Mucosa of rectum (tissue), 2 donors: ENCODE measurements at regions not wholly inside any gene's neighbourhood (a gene's known extent, or its start where the extent isn't known, plus 50 kb on each side); places are given as distances from the start of the nearest gene placed in this dataset.

Source experiments
- H3K27ac ChIP-seq, 2 donors: one replicate each; pipeline ENCODE4 v1.7.0; 2013; ENCODE audit warnings: inconsistent platforms in 2 of 2, low read depth in 2 of 2, low read length in 2 of 2
- H3K27me3 ChIP-seq, 2 donors: one replicate each; pipeline ENCODE4 v1.7.0; 2013; ENCODE audit warnings: low read length in 2 of 2; ENCODE audit not compliant: control insufficient read depth in 2 of 2, insufficient read depth in 2 of 2
- H3K36me3 ChIP-seq, 2 donors: one replicate each; pipeline ENCODE4 v1.7.0; 2013; ENCODE audit warnings: low read length in 2 of 2; ENCODE audit not compliant: control insufficient read depth in 2 of 2, insufficient read depth in 2 of 2
- H3K4me1 ChIP-seq, 2 donors: one replicate each; pipeline ENCODE4 v1.7.0; 2013; ENCODE audit warnings: low read length in 2 of 2, mild to moderate bottlenecking in 1 of 2; ENCODE audit not compliant: control insufficient read depth in 2 of 2, insufficient read depth in 2 of 2
- H3K4me3 ChIP-seq, 2 donors: one replicate each; pipeline ENCODE4 v1.7.0; 2013; ENCODE audit warnings: low read length in 2 of 2
- H3K9ac ChIP-seq, 2 donors: one replicate each; pipeline ENCODE4 v1.7.0; 2013; ENCODE audit warnings: low read length in 2 of 2, low read depth in 1 of 2, mild to moderate bottlenecking in 1 of 2
- H3K9me3 ChIP-seq, 2 donors: one replicate each; pipeline ENCODE4 v1.7.0; 2013; ENCODE audit warnings: low read length in 2 of 2; ENCODE audit not compliant: control insufficient read depth in 2 of 2
- donor health status: healthy.
- donor health status: Normal muscosa, but diverticular disease.

DNA sequence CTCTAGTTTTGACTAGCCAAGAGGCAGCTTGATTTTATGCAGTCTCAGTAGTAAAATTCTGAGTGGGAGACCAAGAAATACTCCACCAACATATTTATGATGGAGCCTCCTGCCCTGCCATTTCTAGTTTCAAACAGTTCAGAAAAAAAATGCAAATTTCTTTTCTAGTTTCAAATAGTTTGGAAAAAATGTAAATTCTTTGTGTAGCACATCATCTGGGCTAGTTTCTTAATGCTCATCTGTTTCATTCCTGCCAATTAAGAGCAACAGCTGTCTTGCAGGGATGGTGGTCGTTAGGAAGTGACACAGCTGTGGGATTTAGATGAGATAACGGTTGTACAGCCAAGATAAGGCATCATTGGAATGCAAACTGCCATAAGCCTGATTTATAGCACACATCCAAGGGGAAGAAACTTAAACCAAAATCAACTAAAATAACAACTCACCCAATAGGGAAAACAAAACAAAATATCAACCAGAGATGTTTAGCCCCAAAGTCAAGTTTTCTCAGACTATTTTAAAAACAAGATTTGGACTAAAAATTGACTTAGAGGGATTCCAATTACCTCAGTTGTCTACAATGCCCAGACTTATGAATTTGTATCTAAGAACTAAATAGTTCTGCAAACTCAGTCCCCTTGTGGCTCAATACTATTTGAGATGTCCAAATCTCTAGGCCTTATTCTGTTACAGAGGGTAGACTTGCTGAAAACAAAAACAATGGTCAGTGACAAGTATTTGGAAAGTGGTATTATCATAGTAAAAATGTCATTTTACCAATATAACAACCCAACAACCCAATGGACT, 291.3 kb upstream of the ATP2B1 start:
- no peaks in the 10 kb centered on the region for H3K27me3 ChIP-seq
- H3K36me3 ChIP-seq = no peaks in the 10 kb centered on the region
- no peaks in the 10 kb centered on the region for H3K4me1 ChIP-seq
- no peak overlapping the region for H3K4me3 ChIP-seq
- no peak overlapping the region for H3K9ac ChIP-seq
- no peaks in the 10 kb centered on the region for H3K9me3 ChIP-seq
- H3K27ac ChIP-seq = no peak overlapping the region

DNA sequence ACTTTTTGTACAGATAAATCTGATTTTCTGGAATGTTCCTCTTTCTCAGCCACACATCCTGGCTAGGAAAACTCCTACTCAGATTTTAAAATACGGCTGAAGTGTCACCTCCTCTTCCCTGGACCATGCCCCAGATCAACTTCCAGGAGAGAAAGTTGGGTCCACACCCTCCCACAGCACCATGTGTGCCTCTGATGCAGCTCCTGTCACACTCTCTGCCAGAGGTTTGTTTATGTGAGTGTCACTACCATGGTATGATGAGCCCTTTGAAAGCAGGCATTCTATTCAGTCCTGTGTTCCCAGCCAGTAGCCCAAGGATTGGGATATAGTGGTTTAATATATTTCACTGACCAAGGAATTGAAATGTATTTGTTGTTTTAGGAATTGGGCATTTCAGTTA, 287.2 kb upstream of the ATP2B1 start:
- no peak overlapping the region for H3K4me3 ChIP-seq
- no peaks in the 10 kb centered on the region for H3K4me1 ChIP-seq
- H3K9ac ChIP-seq = no peak overlapping the region
- no peaks in the 10 kb centered on the region for H3K9me3 ChIP-seq
- H3K27ac ChIP-seq = no peak overlapping the region
- no peaks in the 10 kb centered on the region for H3K27me3 ChIP-seq
- no peaks in the 10 kb centered on the region for H3K36me3 ChIP-seq

DNA sequence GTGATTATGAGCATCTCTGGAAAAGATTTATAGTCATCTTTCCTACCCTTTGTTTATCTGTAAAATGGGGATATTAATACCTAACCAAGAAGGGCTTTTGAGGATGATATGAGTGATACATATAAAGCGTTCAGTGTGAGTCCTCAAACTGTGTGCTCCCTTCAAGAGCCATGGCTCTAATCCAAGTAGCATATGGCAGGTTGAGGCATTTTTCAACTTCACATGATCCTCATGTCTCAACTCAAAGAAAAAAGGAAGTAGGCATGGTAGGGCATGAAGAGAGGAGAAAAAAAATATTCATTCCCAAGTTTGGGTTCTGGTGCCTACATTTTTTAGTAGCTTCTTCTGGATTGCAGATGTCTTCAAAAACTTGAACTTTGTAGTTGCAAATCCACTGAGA, 286.3 kb upstream of the ATP2B1 start:
- H3K27me3 ChIP-seq = no peaks in the 10 kb centered on the region
- H3K9ac ChIP-seq = no peak overlapping the region
- no peak overlapping the region for H3K4me3 ChIP-seq
- H3K9me3 ChIP-seq = no peaks in the 10 kb centered on the region
- no peaks in the 10 kb centered on the region for H3K36me3 ChIP-seq
- H3K4me1 ChIP-seq = no peaks in the 10 kb centered on the region
- H3K27ac ChIP-seq = no peak overlapping the region

DNA sequence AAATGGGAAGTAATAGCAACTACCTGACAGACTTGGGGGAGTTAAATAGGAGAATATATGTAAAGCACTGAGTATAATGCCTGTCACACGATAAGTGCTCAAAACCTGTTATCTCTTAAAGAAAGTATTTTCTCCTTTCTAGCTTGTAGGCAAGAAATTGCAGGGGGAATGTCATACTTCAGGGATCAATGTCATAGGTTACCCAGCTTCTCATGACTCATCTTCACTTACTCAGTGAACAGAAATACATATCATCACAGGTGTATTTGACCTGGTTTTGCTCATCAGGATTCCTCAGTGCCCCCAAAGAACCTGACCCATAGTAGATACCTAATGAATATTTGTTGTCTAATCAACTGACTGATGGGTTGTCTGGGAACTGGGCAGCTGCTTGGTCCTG, 285.0 kb upstream of the ATP2B1 start:
- H3K36me3 ChIP-seq = no peaks in the 10 kb centered on the region
- no peaks in the 10 kb centered on the region for H3K4me1 ChIP-seq
- H3K27ac ChIP-seq = no peak overlapping the region
- H3K9ac ChIP-seq = no peak overlapping the region
- H3K27me3 ChIP-seq = no peaks in the 10 kb centered on the region
- H3K4me3 ChIP-seq = no peak overlapping the region
- no peaks in the 10 kb centered on the region for H3K9me3 ChIP-seq

- Histone ChIP-seq H3K27me3 (no peaks in the 10 kb centered on the region), H3K27ac (no peak overlapping the region), H3K4me3 (no peak overlapping the region), H3K4me1 (no peaks in the 10 kb centered on the region), H3K9me3 (no peaks in the 10 kb centered on the region), H3K36me3 (no peaks in the 10 kb centered on the region), H3K9ac (no peak overlapping the region)
Measured at GRCh38 chr12:89992668-89993451, 284.2 kb upstream of the ATP2B1 start.

DNA sequence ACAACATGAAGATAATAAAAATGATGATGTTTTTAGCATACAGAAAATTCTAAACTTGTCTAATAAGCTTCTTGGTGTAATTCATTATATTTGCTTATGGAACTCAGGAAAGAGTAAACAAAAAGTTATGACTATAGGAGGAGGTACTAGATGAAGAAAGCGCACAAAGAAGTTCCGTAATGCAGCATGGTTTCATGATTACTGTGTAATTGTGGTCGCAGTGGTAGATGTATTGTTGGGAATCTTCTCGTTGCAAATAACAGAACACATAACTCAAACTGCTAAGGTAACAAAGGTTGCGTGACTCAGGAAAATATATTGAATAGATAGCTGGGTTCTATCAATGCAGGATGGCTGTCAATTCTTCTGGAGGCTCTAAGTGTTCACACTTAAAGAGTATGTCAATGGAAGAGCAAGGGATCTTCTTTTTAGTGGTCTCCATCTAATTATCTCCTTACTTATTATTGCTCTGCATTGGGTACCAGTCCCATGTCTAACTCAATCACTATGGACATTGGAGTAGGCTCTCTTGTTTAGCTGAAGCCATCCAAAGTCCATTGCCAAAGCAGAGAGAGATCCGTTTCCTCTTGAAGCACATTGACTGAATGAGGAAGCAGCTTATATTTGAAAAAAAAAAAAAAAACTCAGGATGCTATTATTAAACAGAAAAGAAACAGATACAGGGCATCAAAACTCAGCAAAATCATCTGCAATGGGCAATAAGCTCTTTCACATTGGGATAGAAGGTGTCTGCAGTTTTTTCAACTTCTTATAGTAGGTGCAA, 283.4 kb upstream of the ATP2B1 start:
- Histone ChIP-seq H3K9me3 (no peaks in the 10 kb centered on the region), H3K27ac (no peak overlapping the region)

DNA sequence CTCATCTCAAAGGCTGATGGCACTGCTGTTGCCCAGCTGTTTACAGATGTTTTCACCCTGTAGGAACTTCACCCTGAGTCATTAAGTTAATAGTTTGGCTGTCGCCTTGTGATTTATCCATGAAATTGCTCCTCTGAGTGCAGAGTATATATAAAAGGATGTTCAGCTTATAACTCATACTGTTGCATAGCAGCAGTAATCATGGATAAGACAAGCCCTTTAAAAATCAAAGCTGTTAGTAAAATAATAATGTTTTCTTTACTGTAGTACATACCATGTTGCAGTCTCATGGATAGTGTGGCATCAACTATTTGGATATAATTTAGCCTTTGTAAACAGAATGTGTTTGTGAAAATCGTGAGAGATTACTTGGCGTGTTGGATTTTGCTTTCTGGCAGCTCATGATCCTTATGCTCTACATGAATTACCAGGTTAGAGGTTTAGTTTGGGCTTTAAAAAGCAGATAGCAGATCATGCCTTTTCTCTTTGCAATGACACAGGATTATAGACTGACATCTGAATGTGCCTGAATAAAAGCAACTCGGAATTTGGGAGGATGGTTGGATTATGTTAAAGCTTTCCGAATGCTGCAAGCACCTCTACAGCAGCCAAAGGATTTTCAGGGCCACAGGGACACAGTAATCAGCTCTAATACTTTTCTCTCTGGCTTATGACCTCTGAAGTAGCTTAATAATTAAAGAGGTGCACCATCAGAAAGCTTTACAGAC, 279.7 kb upstream of the ATP2B1 start:
- no peaks in the 10 kb centered on the region for H3K27me3 ChIP-seq
- H3K27ac ChIP-seq = no peak overlapping the region
- H3K36me3 ChIP-seq = no peaks in the 10 kb centered on the region
- no peak overlapping the region for H3K9ac ChIP-seq
- no peaks in the 10 kb centered on the region for H3K9me3 ChIP-seq
- no peaks in the 10 kb centered on the region for H3K4me1 ChIP-seq
- no peak overlapping the region for H3K4me3 ChIP-seq

More for the DNA sequence above, 283.4 kb upstream of the ATP2B1 start:
- H3K36me3 ChIP-seq = no peaks in the 10 kb centered on the region
- no peaks in the 10 kb centered on the region for H3K27me3 ChIP-seq
- H3K9ac ChIP-seq = no peak overlapping the region
- H3K4me1 ChIP-seq = no peaks in the 10 kb centered on the region
- no peak overlapping the region for H3K4me3 ChIP-seq

DNA sequence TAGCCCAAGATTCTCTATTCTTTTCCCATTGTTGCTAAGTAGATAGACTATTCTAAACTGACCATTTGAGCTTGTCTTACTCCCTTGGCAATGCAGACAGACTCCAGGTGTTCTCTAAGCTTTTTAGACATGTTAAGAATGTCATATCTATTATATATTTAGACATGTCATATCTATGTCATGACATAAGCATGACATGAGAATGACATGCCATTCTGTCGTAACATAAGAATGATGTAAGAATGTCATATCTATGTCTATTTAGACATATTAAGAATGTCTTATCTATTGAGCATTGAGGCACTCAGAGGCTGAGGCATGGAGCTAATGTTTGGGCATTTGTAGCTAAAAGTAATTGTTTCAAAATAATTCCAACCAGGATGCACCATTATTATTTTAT, 277.3 kb upstream of the ATP2B1 start:
- Histone ChIP-seq H3K36me3 (no peaks in the 10 kb centered on the region), H3K9ac (no peak overlapping the region), H3K9me3 (no peaks in the 10 kb centered on the region), H3K4me3 (no peak overlapping the region), H3K27ac (no peak overlapping the region), H3K4me1 (no peaks in the 10 kb centered on the region), H3K27me3 (no peaks in the 10 kb centered on the region)

GRCh38 chr12:89984846-89985245, 276.2 kb upstream of the ATP2B1 start:
- Histone ChIP-seq H3K9me3 (no peaks in the 10 kb centered on the region), H3K27me3 (no peaks in the 10 kb centered on the region), H3K4me1 (no peaks in the 10 kb centered on the region), H3K9ac (no peak overlapping the region), H3K27ac (no peak overlapping the region), H3K4me3 (no peak overlapping the region), H3K36me3 (no peaks in the 10 kb centered on the region)
